GM18873 (cell line): ENCODE measurements at regions not wholly inside any gene's neighbourhood (a gene's known extent, or its start where the extent isn't known, plus 50 kb on each side); places are given as distances from the start of the nearest gene placed in this dataset.
"Not testable (repeated sequence)": the region's sequence is repeated elsewhere in the genome, so short reads cannot be mapped to it uniquely, and the experiment has no call there.

ENCODE experiments used
- ATAC-seq: cut with Tn5 transposase; IDR thresholded peaks from one replicate; pipeline ENCODE4 v1.9.1; 2021; ENCODE audit warnings: mild to moderate bottlenecking, moderate library complexity, moderate number of reproducible peaks; ENCODE audit not compliant: unreplicated experiment, low FRiP score

DNA sequence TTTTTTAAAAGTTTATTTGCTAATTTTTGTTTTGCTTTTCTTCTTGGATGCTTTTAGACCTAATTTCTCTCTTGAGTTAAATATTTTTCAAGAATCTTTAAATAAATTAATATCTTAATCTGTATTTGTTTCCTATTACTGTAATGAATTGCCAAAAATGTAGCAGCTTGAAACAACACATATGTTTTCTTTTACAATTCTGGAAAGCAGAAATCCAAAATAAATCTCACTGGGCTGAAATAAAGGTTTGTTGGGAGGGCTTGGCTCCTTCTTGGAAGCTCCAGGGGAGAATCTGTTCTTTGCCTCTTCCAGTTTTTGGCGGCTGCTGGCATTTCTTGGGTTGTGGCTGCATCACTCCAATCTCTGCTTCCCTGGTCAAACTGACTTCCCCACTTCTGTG, 658.1 kb upstream of the ARRDC3 start:
- no peak for ATAC-seq

DNA sequence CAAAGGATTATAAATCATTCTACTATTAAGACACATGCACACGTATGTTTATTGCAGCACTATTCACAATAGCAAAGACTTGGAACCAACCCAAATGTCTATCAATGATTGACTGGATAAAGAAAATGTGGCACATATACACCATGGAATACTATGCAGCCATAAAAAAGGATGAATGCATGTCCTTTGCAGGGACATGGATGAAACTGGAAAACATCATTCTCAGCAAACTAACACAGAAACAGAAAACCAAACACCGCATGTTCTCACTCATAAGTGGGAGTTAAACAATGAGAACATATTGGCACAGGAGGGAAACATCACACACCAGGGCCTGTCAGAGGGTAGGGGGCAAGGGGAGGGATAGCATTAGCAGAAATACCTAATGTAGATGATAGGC, 646.7 kb upstream of the ARRDC3 start:
- ATAC-seq = not testable (repeated sequence)

DNA sequence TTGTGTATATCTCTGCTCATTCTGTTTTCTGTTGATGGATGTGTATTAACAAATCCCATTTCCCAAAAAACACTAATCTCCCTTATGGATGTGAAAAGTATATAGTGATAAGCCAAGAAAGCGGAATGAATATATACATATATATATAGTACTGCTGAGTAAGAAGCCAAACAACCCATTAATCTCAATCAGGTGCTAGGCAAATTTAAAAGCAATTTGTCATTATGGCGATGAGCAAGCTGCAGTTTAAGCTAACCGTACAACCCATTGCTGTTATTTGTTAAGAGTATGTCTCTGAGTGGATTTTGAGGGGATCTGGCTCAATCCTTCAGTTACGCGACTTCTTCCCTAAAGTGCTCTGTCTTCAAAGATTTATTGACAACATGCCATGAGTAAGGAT, 640.4 kb upstream of the ARRDC3 start:
- no peak for ATAC-seq

DNA sequence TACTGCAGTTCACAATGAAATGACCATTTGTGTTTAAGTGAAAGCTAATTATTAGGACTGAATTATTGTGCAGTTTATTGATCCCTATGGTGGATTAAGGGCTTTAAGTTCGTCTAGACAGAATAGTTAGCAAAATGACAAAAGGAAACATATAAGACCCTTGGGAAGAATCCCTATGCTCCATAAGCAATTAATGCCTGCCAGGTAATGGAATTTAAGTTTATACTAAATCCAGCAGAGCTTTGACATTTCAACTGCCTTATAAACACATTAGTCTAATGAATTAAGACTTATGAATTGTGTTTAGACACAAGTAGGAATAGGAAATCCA, 640.0 kb upstream of the ARRDC3 start:
- no peak for ATAC-seq

DNA sequence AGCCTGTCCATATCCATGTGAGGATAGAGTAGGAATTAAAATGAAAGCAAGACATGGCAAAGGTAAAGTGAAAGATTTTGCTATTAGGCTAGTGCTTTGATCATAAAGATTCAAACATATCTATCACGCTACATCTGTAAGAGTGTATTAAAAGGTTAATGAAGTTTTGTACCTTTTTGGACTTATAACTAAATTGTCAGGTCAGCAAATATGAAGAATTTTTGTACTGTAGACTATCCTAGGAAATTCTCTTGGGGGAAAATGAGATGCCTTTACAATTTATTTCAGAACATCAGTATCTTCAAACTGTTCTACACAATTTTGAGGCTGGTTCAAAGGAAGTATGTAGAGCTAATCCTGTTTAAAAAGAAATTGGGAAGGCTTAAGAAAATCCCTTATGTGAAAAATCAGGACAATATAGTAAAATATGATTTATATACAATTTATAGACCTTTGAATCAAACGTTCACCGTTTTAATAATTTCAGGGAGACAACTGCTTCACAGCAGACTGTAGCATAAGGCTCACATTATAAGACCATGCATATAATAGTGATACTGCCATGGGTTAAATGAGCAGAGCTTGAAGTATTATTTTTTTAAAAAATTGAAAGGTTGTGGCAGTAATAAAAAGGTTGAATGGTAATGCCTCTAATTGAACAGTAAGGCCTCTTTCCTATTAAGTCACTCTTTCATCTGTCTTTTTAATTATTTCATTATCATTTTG, 639.5 kb upstream of the ARRDC3 start:
- no peak for ATAC-seq

DNA sequence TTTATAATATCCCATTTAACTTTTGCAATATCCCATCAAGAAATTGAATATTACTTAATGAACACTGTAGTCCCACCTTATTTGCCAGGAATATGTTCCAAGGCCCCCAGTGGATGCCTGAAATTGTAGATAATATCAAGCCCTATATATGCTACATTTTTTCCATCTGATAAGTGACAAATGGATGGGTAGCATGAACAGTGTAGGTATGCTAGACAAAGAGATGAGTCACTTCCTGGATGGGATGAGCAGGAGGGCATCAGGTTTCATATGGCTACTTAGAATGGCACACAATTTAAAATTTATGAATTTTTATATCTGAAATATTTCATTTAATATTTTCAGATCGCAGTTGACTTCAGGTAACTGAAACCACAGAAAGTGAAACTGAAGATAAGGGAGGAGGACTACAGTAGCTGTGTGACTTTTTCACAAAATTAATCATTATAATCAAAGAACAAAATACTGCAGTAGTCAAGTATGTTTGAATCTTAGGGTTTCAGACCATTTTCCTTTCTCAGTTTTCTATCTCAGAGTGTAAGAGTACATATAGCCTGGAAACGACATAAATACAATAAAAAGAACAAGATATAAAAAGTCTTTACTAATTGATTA, 636.4 kb upstream of the ARRDC3 start:
- ATAC-seq = no peak

DNA sequence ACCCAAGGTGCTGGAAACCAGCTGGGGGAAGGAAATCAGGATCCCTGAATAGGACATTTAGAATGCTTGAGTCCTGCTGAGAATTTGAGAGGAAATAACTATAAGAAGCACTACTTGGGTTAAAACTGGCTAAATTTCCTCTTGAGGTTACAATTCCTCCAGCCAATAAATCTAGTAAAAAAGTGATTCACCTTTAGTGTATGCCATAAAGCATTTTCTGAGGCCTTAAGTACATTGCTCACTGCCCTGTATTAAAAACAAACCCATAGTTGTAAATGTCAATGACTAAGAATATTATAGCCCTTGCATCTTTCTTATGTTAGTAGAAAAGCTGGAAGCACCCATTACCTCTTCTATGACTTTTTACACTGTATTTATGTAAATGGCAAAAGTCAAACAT, 634.7 kb upstream of the ARRDC3 start:
- ATAC-seq = no peak

DNA sequence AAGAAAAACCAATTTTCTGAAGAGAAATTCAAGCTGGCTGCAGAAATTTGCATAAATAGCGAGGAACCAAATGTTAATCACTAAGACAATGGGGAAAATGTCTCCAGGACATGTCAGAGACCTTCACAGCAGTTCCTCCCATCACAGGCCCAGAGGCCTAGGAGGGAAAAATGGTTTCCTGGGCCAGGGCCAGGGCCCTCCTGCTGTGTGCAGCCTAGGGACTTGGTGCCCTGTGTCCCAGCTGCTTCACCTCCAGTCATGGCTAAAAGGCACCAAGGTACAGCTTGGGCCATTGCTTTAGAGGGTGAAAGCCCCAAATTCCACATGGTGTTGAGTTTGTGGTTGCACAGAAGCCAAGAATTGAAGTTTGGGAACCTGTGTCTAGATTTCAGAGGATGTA, 628.7 kb upstream of the ARRDC3 start:
- ATAC-seq = not testable (repeated sequence)

DNA sequence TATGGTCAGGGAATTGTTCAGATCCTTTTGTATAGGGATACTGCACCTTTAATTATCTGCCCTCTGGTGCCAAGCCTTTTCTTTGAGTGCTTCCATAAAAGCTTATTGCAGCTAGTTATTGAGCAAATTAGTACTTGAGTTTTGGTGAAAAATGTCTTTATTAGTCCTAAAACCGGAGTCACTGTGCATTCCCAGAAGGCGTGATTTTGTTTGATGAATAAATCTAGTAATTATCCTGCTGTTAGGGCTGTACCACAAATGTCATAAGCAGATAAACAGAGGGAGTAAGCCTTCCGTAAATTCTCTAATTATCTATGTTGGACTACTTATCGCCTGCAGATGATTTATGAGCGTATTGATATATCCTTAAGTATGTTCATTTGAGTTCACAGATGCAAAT, 620.7 kb upstream of the ARRDC3 start:
- no peak for ATAC-seq

DNA sequence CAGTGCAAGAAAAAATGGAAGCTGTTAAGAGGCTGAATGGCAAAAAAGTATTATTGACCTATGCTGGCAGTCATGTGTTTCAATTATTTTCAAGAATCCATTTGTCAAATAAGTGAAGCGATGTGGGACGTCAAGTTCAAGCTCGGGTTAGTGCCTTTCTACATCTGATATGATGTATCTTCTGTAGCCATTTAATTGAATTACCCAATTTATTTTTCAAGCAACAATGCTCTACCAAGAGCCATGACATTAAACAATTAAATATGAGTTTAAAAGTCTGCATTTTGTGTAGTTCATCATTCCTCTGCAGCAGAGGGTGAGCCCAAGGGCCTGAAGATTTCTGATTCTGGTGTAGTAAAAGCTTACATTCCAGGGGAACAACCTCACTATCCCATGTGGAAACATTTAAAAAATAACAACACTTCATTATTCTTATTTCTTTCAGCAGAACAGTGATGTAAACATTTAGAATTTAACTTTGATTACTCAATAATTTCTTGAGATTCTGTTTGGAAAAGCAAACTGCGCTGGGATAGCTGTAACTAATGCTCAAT, 619.7 kb upstream of the ARRDC3 start:
- ATAC-seq = no peak

DNA sequence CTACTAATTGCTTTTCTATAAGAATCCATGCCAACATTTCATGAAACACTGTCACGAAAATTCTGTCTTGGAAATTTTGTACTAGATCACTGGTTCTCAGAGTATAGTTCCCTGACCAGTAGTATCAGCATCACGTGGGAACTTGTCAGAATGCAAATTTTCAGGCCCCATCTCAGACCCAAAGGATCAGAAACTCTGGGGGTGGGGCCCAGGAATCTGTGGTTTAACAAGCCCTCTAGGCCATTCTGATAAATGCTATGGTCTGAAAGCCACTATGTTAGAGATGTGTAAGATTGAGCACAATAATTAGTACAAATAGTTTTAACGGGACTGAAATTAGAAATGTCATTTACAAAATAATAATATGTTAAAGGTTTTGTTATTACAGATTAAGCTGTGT, 615.7 kb upstream of the ARRDC3 start:
- no peak for ATAC-seq

DNA sequence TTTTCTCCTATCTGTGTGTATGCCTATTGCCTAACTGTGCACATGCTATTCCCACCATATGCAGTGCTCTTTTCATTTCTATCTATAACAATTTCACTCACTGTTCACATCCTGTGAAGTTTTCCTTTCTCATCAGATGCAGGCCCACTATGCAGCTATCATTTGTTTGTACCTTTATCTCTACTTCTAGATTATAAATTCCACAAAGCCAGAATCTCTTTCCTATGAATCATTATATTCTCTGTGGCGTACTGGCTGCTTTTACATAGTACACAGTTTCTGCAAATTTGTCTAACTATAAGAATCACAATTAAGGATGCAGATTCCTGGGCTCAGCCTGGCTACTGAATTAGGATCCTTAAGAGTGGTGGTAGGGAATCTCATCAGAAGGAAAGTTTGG, 600.8 kb upstream of the ARRDC3 start:
- no peak for ATAC-seq

DNA sequence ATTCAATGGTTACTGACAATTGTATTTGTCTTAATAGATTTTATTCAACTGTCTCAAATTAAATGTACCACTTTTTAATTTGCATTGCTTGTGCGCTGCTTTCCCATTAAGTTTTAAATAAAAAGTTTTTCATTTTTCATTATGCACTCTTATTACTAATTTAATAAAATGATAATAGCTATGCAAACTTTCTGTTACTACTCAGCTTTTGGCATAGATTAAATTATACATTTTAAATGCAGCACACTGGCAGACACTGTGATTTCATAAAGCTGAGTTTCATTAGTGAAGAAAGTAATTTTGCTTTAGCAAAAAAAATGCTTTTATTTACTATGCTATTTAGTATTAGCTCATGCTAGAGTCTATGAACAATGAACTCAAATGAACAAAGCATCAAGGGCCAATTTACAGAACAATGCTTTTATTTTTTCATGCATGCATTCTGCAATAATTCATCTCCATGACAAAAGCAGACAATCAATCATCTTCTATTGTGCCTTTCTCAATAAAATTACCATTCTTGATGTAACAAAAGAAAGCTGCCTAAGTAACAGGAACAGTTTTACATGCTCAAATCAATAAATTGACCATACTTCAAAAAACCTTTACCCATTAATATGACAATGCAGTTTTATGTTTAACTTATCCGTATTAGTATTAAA, 595.2 kb upstream of the ARRDC3 start:
- no peak for ATAC-seq

DNA sequence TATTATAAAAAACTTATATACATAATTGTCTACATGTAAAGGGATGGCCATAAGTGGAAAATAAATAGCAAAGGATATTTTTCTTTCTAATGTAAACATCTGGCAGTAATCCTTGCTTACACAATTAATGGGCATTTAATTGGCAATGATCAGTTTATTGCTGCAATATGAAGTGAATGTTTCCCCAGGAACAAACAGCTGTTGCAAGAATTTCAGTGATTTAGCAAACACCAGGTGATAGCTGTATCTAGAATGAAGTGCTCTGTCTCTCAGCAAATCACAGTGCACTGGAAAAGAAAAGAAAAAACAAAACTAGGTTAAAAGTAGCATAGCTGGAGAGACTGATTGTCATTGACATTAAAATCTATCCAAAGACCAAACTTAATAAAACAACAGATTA, 594.5 kb upstream of the ARRDC3 start:
- no peak for ATAC-seq

DNA sequence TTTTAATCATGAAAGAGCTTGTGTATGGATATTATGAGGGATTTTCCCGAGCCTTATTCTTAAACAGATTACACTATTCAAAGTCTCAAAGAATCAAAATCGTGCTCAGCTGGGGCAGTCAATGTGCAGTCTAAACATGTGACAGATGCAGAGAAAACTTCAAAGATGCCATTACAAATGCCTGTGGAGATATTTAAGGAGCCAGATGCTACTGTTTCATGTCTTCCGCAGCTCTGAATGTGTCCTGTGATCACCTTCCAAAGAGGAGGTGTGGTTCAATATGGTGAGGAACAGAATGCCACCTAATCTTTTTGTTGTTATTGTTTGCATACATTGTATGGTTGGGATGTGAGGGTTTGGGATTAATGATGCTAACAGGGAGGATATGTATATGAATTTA, 593.3 kb upstream of the ARRDC3 start:
- no peak for ATAC-seq

DNA sequence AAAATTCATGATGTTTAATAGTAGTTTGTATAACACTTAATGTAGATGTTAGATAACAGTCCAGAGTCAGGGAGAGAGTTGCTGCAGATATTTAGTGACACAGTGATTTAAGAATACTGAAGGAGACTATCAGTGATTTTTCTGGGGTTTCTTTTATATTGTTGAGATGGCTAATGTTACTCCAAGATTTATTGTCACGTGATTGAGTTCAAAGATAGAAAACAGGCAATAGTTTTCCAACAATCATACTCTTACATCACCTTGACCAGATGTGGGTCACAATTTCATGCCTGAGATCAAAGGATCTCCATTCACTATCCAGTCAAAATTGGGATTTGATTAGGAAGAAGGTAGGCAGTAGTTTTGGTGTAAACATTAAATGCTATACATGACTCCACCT, 580.0 kb upstream of the ARRDC3 start:
- no peak for ATAC-seq

DNA sequence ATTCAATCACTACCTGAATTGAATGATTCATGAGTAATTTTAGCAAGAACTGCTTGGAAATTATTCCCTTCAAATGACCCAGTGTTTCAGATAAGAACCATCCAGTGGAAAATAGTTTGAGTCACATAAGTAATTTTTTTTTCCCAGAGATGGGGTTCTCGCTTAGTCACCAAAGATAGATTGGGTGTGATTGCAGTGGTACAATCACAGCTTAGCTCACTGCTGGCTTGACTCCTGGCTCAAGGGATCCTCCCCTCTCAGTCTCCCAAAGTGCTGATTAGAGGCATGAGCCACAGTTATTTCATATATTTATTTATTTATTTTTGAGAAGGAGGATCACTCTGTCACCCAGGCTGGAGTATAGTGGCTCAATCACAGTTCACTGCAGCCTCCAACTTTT, 574.5 kb upstream of the ARRDC3 start:
- no peak for ATAC-seq

DNA sequence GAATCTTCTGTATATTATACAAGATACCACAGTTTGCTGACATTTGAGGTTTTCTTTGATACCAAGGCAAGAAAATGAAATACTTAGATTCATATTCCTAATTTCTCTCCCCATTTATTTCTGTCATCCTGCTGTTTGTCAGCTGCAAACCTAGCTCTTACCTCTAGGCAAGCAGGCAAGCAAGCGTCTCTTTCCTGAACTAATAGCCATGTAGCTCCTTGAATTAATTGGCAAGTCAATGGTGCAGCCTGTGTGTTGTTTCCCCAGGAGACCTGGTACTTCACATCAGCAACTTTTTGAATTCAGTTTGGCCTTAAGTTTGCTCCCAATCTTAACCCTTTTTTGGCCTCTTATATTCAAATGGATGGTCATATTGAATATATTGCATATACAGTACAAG, 573.6 kb upstream of the ARRDC3 start:
- ATAC-seq = no peak

DNA sequence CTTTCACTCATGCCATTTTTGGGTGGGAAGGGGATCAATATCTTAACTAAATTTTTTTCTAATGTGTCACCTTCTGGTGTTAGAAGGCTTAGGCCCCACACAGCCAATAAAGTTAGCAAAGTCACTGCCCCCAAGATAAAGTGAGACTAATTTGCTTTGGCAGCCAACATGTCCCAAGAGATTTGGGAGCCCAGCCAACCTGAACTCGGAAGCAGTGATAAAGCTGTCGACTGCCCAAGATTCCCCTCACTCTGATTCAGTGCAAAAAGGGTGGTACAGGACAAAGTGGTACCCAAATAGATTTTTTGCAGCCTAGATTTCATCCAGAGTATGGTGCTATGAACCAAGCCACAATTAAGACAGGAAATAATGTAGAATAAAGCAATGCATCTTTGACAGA, 572.5 kb upstream of the ARRDC3 start:
- ATAC-seq = no peak

DNA sequence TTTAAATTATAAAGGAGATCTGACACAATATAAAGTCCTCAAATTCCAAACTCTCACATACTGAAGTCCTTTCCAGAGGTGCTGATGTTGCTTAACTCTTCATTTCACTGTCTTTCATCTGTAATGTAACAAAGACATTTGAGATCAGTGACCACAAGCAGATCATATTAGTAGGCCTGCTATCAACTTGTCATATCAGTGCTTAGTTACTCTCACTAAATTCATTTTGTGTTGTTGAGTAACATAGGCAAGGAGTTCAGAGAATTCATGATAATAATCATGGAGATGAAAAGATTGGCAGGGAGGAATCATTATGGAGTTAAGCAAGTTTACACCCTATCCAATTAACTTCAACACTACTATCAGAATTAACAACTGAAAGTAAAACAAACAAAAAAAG, 571.0 kb upstream of the ARRDC3 start:
- ATAC-seq = no peak

DNA sequence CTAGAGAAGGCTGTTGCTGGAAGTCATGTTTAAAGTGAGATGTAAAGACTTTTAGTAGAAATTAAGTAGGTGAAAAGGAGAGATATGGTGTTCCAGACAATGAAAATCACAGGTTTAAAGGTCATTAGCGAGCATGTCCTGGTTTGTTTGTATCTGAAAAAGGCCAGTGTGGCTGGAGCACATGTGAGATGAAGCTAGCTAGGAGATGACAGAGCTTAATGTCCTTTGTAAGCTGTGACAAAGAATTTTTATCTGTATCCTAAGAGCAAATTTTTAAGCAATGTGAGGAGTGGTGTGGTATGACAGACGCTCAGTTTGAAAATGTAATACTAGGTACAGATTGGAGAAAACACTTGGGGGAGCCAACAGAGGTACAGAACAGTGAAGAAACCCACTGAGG, 567.2 kb upstream of the ARRDC3 start:
- ATAC-seq = no peak

DNA sequence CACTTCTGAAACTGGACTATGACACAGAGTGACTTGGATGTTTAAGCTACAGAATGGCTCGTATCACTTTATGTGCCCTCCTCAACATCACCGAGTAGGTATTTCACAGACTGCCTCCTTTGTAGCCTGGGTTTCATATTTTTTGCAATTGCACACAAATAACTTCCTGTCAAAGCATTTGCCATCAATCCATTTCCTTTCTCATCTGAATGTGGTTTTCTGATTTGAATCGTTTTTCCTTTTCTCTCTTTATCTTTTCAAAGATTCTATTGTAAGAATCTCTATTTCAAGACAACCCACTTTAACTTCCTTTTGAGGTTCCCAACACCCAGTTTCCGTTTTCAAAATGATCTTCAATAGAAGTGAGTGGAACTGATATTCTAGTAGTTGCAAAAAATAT, 563.8 kb upstream of the ARRDC3 start:
- ATAC-seq = no peak
